ENCODE measurements at regions not wholly inside any gene's neighbourhood (a gene's known extent, or its start where the extent isn't known, plus 50 kb on each side); places are given as distances from the start of the nearest gene placed in this dataset.

DNA sequence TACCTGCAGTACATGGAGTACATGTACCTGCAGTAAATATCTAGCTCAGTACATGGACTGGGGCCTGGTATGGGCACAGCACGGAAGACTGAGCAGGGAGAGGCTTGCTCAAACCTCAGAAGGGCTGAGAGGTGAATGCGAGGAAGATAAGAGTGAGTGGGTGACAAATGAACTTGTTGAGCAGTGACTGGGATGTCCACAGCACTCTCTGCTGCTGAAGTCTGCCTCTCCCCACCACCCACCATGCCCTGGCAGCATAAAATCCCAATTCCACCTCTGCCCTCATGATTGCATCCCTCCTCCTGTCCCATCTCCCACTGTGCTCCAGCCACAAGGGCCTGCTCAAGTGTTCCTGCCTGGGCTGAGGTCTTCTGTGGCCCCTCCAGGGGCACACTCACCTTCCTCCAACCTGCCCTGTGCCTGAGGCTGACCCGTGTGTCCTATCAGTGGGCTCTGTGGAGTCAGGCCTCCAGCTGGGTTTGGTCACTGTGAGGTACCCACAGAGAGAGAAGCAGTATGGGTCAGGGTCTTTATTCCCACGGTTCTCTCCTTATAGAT lies 114.2 kb downstream of the FOXD2 start:
- no peak for DNase-seq (ENCODE audit: extremely low spot score, unreplicated experiment)
- H3K9me3 Mint-ChIP-seq (ENCODE audit: unreplicated experiment), result no peaks in the 10 kb centered on the region
- H3K36me3 Mint-ChIP-seq (ENCODE audit: unreplicated experiment), result no peaks in the 10 kb centered on the region
- H3K4me1 Mint-ChIP-seq (ENCODE audit: unreplicated experiment), result peaks cover 2% of the 10 kb centered on the region
- no peak overlapping the region for H3K27ac Mint-ChIP-seq (ENCODE audit: unreplicated experiment)
- no peak overlapping the region for H3K4me3 Mint-ChIP-seq (ENCODE audit: unreplicated experiment)
- TF ChIP-seq, protein P1, sequence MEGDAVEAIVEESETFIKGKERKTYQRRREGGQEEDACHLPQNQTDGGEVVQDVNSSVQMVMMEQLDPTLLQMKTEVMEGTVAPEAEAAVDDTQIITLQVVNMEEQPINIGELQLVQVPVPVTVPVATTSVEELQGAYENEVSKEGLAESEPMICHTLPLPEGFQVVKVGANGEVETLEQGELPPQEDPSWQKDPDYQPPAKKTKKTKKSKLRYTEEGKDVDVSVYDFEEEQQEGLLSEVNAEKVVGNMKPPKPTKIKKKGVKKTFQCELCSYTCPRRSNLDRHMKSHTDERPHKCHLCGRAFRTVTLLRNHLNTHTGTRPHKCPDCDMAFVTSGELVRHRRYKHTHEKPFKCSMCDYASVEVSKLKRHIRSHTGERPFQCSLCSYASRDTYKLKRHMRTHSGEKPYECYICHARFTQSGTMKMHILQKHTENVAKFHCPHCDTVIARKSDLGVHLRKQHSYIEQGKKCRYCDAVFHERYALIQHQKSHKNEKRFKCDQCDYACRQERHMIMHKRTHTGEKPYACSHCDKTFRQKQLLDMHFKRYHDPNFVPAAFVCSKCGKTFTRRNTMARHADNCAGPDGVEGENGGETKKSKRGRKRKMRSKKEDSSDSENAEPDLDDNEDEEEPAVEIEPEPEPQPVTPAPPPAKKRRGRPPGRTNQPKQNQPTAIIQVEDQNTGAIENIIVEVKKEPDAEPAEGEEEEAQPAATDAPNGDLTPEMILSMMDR (IDR thresholded peaks at IDR 0.05), result no peak
- peaks cover 27% of the 10 kb centered on the region for H3K27me3 Mint-ChIP-seq (ENCODE audit: unreplicated experiment)

DNA sequence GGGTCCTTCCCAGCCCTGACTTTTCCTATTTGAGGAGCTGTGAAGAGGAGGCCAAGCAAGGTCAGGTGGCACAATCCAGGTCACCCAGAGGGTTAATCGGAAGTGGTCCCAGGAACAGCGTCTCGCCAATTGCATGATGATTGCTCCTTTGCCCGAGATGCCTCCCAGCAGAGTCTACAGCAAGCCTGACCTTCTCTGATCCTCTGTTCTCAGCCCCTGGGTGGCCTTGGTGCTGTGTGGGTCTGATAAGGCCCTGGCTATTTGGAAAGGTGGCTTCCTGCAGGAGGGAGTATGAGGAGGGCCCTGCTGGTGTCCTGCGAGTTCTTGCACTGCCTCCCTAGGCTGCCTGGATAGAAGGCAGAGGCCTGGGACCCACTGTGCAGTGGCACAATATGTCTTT lies 116.2 kb downstream of the FOXD2 start:
- no peak for DNase-seq (ENCODE audit: extremely low spot score, unreplicated experiment)
- Mint-ChIP-seq H3K9me3 (ENCODE audit: unreplicated experiment) (no peaks in the 10 kb centered on the region), H3K4me1 (ENCODE audit: unreplicated experiment) (no peaks in the 10 kb centered on the region), H3K36me3 (ENCODE audit: unreplicated experiment) (no peaks in the 10 kb centered on the region), H3K27ac (ENCODE audit: unreplicated experiment) (no peak overlapping the region), H3K4me3 (ENCODE audit: unreplicated experiment) (no peak overlapping the region), H3K27me3 (ENCODE audit: unreplicated experiment) (peaks cover 35% of the 10 kb centered on the region)
- TF ChIP-seq, protein P1 (IDR thresholded peaks at IDR 0.05), result no peak

DNA sequence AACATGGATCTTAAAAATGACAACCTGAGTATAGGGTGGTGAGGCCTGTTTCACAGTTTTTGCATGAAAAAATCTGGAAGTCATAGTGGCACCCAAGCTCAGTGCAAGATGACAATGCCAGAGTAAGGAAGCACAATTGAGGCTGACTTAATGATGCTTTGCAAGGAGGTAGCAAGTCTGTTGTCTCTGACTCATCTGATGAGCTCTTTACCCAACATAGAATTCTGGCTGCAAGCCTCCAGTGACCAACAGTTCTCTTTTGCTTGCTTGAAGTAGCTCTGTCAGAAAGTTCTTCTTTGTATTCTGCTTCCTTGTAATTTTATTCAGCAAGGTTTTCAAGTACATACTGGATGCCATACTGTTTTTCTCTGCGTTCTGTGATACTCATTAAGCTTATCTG lies 117.1 kb downstream of the FOXD2 start:
- H3K27ac Mint-ChIP-seq (ENCODE audit: unreplicated experiment), result no peak overlapping the region
- TF ChIP-seq, protein P1 (IDR thresholded peaks at IDR 0.05), result no peak
- no peaks in the 10 kb centered on the region for H3K4me1 Mint-ChIP-seq (ENCODE audit: unreplicated experiment)
- H3K4me3 Mint-ChIP-seq (ENCODE audit: unreplicated experiment), result no peak overlapping the region
- H3K36me3 Mint-ChIP-seq (ENCODE audit: unreplicated experiment), result no peaks in the 10 kb centered on the region
- no peak for DNase-seq (ENCODE audit: extremely low spot score, unreplicated experiment)
- H3K27me3 Mint-ChIP-seq (ENCODE audit: unreplicated experiment), result peaks cover 36% of the 10 kb centered on the region
- no peaks in the 10 kb centered on the region for H3K9me3 Mint-ChIP-seq (ENCODE audit: unreplicated experiment)

DNA sequence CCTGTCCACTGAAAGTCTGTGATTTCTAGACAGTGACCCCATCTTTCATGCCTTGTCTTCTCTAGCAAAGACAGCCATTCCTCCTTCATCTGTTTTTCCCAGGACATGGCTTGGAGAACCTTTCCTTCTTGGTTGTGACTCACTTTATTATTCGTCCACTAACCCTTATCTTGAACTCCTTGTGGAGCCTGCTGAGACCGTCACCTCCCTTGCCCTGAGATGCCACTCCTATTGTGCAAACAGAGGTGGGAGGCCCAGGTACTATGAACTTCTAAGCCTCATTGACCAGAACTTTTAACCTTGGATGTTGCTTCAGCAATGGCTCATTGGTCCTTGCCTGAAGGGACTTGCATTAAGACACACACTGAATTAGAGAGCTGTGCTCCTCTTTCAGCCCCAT lies 117.5 kb downstream of the FOXD2 start:
- Mint-ChIP-seq H3K9me3 (ENCODE audit: unreplicated experiment) (no peaks in the 10 kb centered on the region), H3K27ac (ENCODE audit: unreplicated experiment) (no peak overlapping the region), H3K27me3 (ENCODE audit: unreplicated experiment) (peaks cover 39% of the 10 kb centered on the region), H3K36me3 (ENCODE audit: unreplicated experiment) (no peaks in the 10 kb centered on the region), H3K4me3 (ENCODE audit: unreplicated experiment) (no peak overlapping the region), H3K4me1 (ENCODE audit: unreplicated experiment) (no peaks in the 10 kb centered on the region)
- TF ChIP-seq, protein P1 (IDR thresholded peaks at IDR 0.05), result no peak
- DNase-seq (ENCODE audit: extremely low spot score, unreplicated experiment), result no peak

DNA sequence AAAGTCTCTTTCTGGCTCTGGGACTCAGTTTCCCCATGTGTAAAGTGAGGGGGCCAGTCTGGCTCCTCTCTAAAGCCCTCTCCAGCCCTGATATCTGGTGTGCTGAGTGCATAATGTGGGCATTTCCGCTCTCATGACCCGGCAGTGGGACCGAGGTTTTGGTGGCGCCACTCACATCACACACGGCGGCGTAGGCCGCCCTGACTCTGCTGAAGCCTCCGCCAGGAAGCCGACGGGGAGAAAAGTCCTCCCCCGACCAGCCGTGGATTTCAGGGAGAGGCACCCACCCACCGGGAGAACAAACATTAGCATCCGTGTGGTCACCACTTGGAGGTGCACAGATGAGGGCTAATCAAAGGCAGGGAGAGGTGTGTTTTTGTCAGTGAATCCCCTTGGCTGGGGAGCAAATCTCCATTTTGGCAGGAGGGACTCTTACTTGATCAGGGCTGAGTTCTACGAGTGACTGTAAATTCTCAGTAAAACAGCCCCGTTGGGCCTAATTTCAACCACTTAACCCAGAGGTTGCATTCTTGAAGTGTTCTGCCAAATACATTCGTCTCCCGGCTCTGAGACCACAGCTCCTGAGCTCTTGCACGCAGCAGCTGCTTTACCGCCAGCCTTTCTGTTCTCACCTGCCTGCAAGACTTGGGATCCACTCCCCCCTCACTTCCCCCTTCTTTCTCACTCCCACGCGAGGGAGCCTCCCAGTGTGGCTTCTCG lies 118.2 kb downstream of the FOXD2 start:
- Mint-ChIP-seq H3K27ac (ENCODE audit: unreplicated experiment) (no peak overlapping the region), H3K4me3 (ENCODE audit: unreplicated experiment) (no peak overlapping the region), H3K4me1 (ENCODE audit: unreplicated experiment) (no peaks in the 10 kb centered on the region), H3K36me3 (ENCODE audit: unreplicated experiment) (no peaks in the 10 kb centered on the region), H3K27me3 (ENCODE audit: unreplicated experiment) (peaks cover 41% of the 10 kb centered on the region), H3K9me3 (ENCODE audit: unreplicated experiment) (no peaks in the 10 kb centered on the region)
- no peak for DNase-seq (ENCODE audit: extremely low spot score, unreplicated experiment)
- TF ChIP-seq, protein P1 (IDR thresholded peaks at IDR 0.05), result no peak
